ENCODE measurements at regions not wholly inside any gene's neighbourhood (a gene's known extent, or its start where the extent isn't known, plus 50 kb on each side); places are given as distances from the start of the nearest gene placed in this dataset.

- no peak for TF ChIP-seq CTCF (IDR thresholded peaks at IDR 0.05; ENCODE audit: insufficient read depth, low read length)
- TF ChIP-seq REST (IDR thresholded peaks at IDR 0.05; ENCODE audit: insufficient replicate concordance, low read depth) = no peak
- no peak for TF ChIP-seq POLR2AphosphoS5 (IDR thresholded peaks at IDR 0.05; ENCODE audit: low read depth)
These were observed 528.7 kb upstream of the FANCL start for GRCh38 chr2:58769864-58770234.

Measured in HL-60 (cell line).